Skeletal muscle tissue (tissue), 3 donors: ENCODE measurements at regions not wholly inside any gene's neighbourhood (a gene's known extent, or its start where the extent isn't known, plus 50 kb on each side); places are given as distances from the start of the nearest gene placed in this dataset.

Experiments used
- H3K27ac ChIP-seq: one replicate; pipeline ENCODE4 v1.7.0; 2013; ENCODE audit warnings: mild to moderate bottlenecking, low read depth, low read length, inconsistent platforms
- H3K27me3 ChIP-seq, 3 donors: one replicate each; pipeline ENCODE4 v1.7.0; 2013; ENCODE audit warnings: low read length in 3 of 3; ENCODE audit not compliant: control insufficient read depth in 3 of 3, insufficient read depth in 3 of 3
- H3K36me3 ChIP-seq, 3 donors: one replicate each; pipeline ENCODE4 v1.7.0; 2013; ENCODE audit warnings: low read length in 3 of 3; ENCODE audit not compliant: control insufficient read depth in 3 of 3, insufficient read depth in 3 of 3
- H3K4me1 ChIP-seq, 3 donors: one replicate each; pipeline ENCODE4 v1.7.0; 2013; ENCODE audit warnings: low read length in 3 of 3, mild to moderate bottlenecking in 3 of 3; ENCODE audit not compliant: control insufficient read depth in 3 of 3, insufficient read depth in 3 of 3
- H3K4me3 ChIP-seq, 3 donors: one replicate each; pipeline ENCODE4 v1.7.0; 2013; ENCODE audit warnings: low read length in 3 of 3
- H3K9ac ChIP-seq, 3 donors: one replicate each; pipeline ENCODE4 v1.7.0; 2013; ENCODE audit warnings: low read length in 3 of 3, mild to moderate bottlenecking in 3 of 3, moderate library complexity in 2 of 3, low read depth in 1 of 3
- H3K9me3 ChIP-seq, 3 donors: one replicate each; pipeline ENCODE4 v1.7.0; 2013; ENCODE audit warnings: low read length in 3 of 3; ENCODE audit not compliant: control insufficient read depth in 3 of 3
- donor health status: Osteomylitis.

DNA sequence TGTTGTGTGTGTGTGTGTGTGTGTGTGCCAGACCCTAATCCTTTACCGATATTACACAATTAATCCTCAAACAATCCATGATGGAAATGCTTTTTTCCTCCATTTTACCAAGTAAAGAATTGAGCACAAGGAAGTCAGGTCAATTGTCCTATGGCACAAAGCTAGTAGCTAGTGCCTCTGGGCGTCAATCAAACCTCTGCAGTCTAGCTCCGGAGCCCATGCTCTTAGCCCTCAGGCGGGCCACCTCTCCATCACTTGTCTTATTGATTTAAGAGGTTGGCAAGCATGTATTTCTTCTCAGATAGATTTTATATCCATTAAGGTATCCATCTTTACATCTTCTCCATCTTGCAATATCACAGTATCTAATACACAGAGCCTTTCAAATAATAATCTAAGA, 886.6 kb downstream of the TBL1XR1 start:
- Histone ChIP-seq H3K4me1 (no peaks in the 10 kb centered on the region), H3K9ac (no peak overlapping the region), H3K36me3 (no peaks in the 10 kb centered on the region), H3K9me3 (no peaks in the 10 kb centered on the region), H3K4me3 (no peak overlapping the region), H3K27me3 (no peaks in the 10 kb centered on the region), H3K27ac (no peak overlapping the region)

GRCh38 chr3:176302271-176302670, 895.0 kb downstream of the TBL1XR1 start:
- Histone ChIP-seq H3K27me3 (no peaks in the 10 kb centered on the region), H3K9me3 (no peaks in the 10 kb centered on the region), H3K27ac (no peak overlapping the region), H3K36me3 (no peaks in the 10 kb centered on the region), H3K4me1 (no peaks in the 10 kb centered on the region), H3K9ac (no peak overlapping the region), H3K4me3 (no peak overlapping the region)

DNA sequence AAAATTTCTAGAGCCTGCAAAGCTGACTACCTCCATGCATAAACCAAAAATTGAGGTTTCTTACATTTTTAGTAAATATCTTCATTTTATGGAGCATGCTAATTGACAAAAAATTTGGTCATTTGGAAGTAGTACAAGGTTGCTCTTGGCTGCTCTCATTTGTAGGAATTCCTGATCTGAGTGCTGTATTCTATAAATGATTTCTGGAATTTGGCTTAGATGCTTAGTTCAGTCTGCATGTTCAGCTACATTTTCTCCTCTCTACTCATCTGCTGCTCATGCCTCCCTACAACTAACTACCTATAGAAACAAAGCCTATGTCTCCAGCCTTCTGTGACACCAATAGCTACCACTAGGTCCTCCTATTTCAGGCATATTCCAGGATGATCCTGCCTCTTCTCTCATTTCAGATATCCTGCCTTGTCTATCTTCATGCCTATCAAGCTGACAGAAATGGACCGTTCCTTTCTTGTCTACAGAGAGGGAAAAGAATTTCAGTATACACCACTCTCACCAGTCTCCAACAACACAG, 901.1 kb downstream of the TBL1XR1 start:
- Histone ChIP-seq H3K4me1 (no peaks in the 10 kb centered on the region), H3K9me3 (no peaks in the 10 kb centered on the region), H3K36me3 (no peaks in the 10 kb centered on the region), H3K9ac (no peak overlapping the region), H3K4me3 (no peak overlapping the region), H3K27ac (no peak overlapping the region), H3K27me3 (no peaks in the 10 kb centered on the region)

DNA sequence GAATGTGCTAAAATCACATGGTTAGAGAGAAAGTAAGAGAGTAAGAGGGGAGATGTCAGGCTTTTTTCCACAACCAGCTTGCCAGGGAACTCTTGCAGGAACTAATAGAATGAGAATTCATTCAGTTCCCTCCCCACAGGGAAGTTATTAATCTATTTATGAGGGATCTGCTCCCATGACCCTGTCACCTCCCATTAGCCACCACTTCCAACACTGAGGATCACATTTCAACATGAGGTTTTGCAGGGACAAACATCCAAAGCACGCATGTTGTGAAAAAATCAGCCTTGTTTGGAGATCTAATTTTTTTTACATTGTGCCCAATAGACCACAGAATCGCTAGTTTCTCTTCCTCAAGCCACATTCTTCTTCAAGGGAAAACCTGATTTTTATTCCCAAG, 904.0 kb downstream of the TBL1XR1 start:
- Histone ChIP-seq H3K27me3 (no peaks in the 10 kb centered on the region), H3K4me1 (no peaks in the 10 kb centered on the region), H3K36me3 (no peaks in the 10 kb centered on the region), H3K9me3 (no peaks in the 10 kb centered on the region), H3K9ac (no peak overlapping the region), H3K4me3 (no peak overlapping the region), H3K27ac (no peak overlapping the region)

DNA sequence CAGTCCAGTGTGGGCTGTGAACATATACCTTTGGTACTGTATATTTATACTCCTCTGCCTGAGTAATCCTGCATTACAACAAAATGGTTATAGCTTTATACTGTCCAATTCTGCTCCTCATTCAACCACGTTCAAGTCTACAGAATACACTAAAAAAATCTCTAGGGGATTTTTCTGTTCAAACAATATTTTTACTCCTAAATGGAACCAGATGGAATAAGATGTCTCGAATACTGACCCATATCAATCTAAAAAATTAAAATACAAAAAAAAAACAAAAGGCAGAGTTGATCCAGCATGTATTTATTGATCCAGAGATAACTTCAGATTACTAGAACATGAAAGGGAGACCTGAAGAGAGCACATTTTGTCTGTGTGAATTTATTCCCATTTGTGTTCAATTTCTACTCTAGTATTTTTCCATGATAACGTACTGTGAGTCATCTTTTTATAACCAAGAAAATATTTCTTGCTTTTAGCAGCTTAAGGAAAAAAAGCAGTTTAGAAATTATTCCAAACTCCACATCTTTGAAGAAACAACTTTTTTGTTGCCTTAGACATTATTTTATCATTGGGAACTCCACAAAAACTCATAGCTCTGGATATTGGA, 910.7 kb downstream of the TBL1XR1 start:
- no peak overlapping the region for H3K9ac ChIP-seq
- no peaks in the 10 kb centered on the region for H3K27me3 ChIP-seq
- no peak overlapping the region for H3K27ac ChIP-seq
- H3K4me3 ChIP-seq = no peak overlapping the region
- H3K9me3 ChIP-seq = no peaks in the 10 kb centered on the region
- no peaks in the 10 kb centered on the region for H3K36me3 ChIP-seq
- H3K4me1 ChIP-seq = no peaks in the 10 kb centered on the region

DNA sequence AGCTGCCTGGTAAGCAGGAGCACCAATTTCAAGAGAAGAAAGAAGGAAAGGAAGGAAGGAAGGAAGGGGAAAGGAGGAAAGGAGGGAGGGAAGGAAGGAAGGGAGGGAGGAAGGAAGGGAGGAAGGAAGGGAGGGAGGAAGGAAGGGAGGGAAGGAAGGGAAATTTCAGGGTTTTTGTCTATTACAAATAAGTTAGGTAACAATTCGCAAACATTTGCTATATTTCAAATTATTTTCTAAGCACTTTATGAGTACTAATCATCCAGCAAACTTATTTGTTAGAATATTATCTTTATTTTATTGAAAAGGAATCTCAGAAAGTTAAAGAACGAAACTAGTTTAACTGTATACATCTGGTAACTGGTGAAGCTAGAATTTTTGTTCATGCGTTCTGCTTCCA, 921.7 kb downstream of the TBL1XR1 start:
- no peak overlapping the region for H3K9ac ChIP-seq
- H3K4me3 ChIP-seq = no peak overlapping the region
- no peaks in the 10 kb centered on the region for H3K27me3 ChIP-seq
- no peaks in the 10 kb centered on the region for H3K9me3 ChIP-seq
- no peak overlapping the region for H3K27ac ChIP-seq
- H3K4me1 ChIP-seq = no peaks in the 10 kb centered on the region
- no peaks in the 10 kb centered on the region for H3K36me3 ChIP-seq

DNA sequence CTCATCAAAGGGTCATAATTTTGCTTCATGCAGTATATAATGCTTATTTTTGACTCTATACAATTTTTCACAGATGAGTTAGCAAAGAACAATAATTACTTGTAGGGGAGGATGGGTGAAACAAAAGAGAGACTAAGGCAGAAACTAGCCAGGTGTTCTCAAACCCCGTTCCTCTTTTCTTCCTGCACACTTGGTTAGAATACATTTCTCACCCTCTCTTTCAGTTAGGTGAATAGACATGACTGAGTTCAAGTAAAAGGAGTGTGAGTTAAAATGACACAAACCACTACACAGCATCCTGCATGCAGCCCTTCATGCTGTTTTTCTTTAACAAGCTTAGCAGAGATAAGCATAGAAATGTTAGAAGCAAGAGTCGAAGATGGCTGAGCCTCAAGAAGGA, 922.2 kb downstream of the TBL1XR1 start:
- H3K9me3 ChIP-seq = no peaks in the 10 kb centered on the region
- no peak overlapping the region for H3K27ac ChIP-seq
- H3K9ac ChIP-seq = no peak overlapping the region
- no peaks in the 10 kb centered on the region for H3K4me1 ChIP-seq
- H3K27me3 ChIP-seq = no peaks in the 10 kb centered on the region
- H3K36me3 ChIP-seq = no peaks in the 10 kb centered on the region
- H3K4me3 ChIP-seq = no peak overlapping the region

DNA sequence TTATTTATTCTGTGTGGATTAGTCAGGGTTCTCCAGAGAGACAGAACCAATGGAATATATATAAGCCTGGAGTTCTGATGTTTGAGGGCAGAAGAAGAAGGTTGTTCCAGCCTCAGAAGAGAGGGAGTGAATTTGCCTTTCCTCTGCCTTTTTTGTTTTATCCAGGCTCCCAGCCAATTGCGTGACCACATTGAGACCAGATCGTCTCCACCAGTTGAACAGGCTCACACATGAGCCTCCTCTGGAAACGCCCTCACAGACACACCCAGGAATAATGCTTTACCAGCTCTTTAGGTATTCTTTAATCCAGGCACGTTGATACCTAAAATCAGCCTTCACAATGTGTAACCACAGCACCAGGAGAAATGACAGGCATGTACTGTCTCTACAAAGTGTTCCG, 923.1 kb downstream of the TBL1XR1 start:
- no peak overlapping the region for H3K27ac ChIP-seq
- H3K27me3 ChIP-seq = no peaks in the 10 kb centered on the region
- no peak overlapping the region for H3K9ac ChIP-seq

GRCh38 chr3:176262071-176262470, 935.2 kb downstream of the TBL1XR1 start:
- no peak overlapping the region for H3K27ac ChIP-seq
- H3K27me3 ChIP-seq = no peaks in the 10 kb centered on the region
- H3K9me3 ChIP-seq = peaks cover 0 to 7% (median 0%) of the 10 kb centered on the region in 3 donors
- H3K4me1 ChIP-seq = no peaks in the 10 kb centered on the region
- H3K4me3 ChIP-seq = no peak overlapping the region
- H3K9ac ChIP-seq = no peak overlapping the region
- H3K36me3 ChIP-seq = no peaks in the 10 kb centered on the region

More for the DNA sequence above, 923.1 kb downstream of the TBL1XR1 start:
- Histone ChIP-seq H3K4me1 (no peaks in the 10 kb centered on the region), H3K4me3 (no peak overlapping the region), H3K9me3 (no peaks in the 10 kb centered on the region), H3K36me3 (no peaks in the 10 kb centered on the region)

GRCh38 chr3:176247191-176247590, 950.1 kb downstream of the TBL1XR1 start:
- H3K4me1 ChIP-seq = no peaks in the 10 kb centered on the region
- H3K27ac ChIP-seq = no peak overlapping the region
- H3K27me3 ChIP-seq = no peaks in the 10 kb centered on the region
- H3K9me3 ChIP-seq = no peaks in the 10 kb centered on the region
- no peaks in the 10 kb centered on the region for H3K36me3 ChIP-seq
- no peak overlapping the region for H3K9ac ChIP-seq
- no peak overlapping the region for H3K4me3 ChIP-seq
